ENCODE measurements at regions not wholly inside any gene's neighbourhood (a gene's known extent, or its start where the extent isn't known, plus 50 kb on each side); places are given as distances from the start of the nearest gene placed in this dataset.

DNA sequence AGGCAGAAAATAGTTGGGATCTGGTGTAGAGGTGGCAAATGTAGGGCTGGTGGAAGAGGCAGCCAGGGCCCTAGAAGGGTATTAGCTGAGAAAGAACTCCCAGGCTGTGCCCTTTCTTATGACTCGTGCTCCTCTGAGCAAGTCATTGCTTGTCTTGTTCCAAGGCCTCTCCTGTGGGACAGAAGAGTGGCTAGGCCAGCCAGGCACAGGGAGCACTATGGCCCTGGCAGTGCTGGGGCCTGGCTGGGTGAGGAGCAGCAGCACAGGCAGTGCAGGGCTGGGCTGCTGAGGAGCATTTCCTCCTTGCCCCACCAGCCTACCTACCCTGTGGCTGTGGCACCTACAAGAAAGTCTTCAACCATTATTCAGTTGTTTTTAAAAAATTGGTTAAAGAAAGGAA, 298.5 kb upstream of the NR3C2 start:
- TF ChIP-seq, protein P1, sequence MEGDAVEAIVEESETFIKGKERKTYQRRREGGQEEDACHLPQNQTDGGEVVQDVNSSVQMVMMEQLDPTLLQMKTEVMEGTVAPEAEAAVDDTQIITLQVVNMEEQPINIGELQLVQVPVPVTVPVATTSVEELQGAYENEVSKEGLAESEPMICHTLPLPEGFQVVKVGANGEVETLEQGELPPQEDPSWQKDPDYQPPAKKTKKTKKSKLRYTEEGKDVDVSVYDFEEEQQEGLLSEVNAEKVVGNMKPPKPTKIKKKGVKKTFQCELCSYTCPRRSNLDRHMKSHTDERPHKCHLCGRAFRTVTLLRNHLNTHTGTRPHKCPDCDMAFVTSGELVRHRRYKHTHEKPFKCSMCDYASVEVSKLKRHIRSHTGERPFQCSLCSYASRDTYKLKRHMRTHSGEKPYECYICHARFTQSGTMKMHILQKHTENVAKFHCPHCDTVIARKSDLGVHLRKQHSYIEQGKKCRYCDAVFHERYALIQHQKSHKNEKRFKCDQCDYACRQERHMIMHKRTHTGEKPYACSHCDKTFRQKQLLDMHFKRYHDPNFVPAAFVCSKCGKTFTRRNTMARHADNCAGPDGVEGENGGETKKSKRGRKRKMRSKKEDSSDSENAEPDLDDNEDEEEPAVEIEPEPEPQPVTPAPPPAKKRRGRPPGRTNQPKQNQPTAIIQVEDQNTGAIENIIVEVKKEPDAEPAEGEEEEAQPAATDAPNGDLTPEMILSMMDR (conservative IDR thresholded peaks at IDR 0.05; ENCODE audit: low read depth, low read length): no peak
- TF ChIP-seq EZH2 (IDR thresholded peaks at IDR 0.05; ENCODE audit: low read length, unreplicated experiment) (no peak), EZH2phosphoT487 (IDR thresholded peaks at IDR 0.05; ENCODE audit: borderline replicate concordance, low read length) (no peak)

All from PC-3 (cell line).